M059J (cell line): ENCODE measurements at regions not wholly inside any gene's neighbourhood (a gene's known extent, or its start where the extent isn't known, plus 50 kb on each side); places are given as distances from the start of the nearest gene placed in this dataset.
A peak's percentile ranks its signal among the peaks of the same experiment; 100 is the strongest.

Source experiments
- DNase-seq: peaks from one replicate; pipeline ENCODE4 v3.0.0-alpha.2; 2012; ENCODE audit warnings: low read depth

DNA sequence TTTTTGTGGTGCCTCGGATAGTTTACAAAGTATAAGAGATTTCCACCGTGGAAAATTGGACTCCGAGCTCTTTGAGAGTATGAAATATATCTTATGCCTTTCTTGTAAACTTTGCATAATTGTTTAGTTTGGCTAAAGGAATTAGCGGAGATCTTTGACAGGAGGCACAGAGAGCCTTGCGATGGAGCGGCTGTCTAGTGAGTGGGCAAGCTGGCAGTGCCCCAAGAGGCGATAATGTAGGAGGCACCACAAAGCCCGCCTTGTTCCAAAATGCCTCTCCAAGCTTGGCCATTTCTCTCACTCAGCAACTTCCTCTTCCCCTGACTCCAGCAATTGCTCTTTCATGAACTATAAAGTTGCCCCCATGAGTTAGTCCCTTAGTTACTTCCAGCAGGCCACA lies 270.1 kb upstream of the PRICKLE1 start:
- DNase-seq: peak; percentile 34

DNA sequence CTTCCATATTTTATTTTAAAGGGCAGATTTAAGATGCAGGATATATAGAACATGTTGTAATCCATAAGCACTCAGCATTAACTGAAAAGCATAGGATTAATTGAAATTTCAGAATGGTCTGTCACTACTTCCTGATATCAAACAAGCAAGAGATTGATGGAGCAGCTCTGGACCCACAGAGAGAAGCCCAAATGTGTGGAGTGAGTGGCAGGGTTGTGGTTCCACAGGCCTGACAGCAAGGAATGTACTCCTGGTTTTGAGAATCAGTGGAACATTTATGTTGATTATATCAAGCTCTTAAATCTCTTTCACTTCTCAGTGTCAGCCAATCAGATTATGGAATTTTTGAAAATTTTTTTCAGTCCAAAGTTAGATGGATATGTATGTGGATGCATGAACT lies 267.6 kb upstream of the PRICKLE1 start:
- DNase-seq: no peak

DNA sequence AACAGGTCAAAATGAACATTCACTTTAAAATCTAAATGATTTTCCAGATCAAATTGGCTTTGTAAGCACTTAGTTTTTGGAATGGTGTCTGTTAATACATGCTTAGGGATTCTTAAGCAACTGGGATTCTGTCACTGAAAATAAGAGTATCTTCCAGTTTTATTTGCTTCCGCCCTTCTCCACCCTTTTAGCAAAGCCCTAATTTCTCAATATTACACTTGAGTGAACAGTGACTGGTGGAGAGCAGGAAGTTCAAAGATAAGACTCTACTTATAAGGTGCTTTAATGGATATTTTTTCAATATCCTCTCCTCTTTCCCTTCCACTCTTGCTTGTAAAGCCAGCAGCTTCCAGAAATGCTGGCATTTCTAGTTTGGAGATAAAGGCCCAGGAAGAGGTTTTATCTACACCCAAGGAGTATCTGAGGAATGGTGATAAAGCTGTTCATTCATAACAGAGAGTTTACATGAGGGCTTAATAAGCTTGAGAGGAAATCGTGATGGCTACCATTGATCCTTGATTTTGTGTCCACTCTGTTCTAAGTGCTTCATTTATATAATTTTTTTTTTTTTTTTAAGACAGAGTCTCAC lies 265.9 kb upstream of the PRICKLE1 start:
- no peak for DNase-seq

DNA sequence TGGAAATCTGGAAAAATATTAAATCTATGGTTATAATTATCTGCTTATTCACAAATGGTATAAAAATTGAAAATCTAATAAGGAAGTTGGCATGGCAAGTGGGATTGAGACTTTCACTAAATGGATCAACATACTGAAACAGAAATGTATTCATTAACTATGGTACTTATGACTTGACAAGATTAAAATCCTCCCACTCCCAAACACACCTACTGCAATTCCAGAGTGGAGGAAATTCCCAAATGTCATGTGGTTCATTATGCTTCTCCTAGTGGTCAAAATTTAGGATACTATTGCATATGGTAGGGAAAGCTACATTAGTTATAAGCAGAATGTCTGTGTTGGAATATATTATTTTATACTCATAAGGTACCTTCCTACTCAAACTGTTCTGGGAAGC lies 265.3 kb upstream of the PRICKLE1 start:
- DNase-seq: no peak

DNA sequence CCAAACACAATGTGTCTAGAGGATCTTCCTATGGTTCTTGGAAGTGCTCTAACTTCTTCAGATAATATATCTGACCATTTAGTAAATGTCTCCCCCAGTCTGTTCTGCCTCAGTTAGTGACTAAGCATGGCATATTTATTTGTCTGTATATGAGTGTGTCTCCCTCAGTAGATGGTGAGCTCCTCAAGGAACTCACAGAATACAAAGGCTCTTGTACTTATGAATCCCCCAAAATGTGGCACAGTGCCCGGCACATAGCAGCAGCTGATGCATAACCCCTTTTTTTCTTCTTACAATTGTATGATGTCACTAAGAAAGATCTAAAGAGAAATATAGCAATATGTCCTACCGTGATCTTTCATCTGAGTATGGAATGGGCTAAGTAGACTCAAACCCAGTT lies 264.7 kb upstream of the PRICKLE1 start:
- DNase-seq: peak; percentile 26

GRCh38 chr12:42853370-42854140 lies 264.0 kb upstream of the PRICKLE1 start:
- no peak for DNase-seq

- no peak for DNase-seq
These were observed 257.2 kb upstream of the PRICKLE1 start for GRCh38 chr12:42846782-42847181.

DNA sequence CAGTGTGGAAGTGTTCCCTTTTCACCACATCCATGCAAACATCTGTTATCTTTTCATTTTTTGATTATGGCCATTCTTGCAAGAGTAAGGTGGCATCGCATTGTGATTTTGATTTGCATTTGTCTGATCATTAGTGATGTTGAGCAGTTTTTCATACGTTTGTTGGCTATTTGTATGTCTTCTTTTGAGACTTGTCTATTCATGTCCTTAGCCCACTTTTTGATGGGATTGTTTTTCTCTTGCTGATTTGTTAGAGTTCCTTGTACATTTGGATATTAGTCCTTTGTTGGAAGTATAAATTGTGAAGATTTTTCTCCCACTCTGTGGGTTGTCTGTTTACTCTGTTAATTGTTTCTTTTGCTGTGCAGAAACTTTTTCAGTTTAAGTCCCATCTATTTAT lies 244.5 kb upstream of the PRICKLE1 start:
- no peak for DNase-seq

DNA sequence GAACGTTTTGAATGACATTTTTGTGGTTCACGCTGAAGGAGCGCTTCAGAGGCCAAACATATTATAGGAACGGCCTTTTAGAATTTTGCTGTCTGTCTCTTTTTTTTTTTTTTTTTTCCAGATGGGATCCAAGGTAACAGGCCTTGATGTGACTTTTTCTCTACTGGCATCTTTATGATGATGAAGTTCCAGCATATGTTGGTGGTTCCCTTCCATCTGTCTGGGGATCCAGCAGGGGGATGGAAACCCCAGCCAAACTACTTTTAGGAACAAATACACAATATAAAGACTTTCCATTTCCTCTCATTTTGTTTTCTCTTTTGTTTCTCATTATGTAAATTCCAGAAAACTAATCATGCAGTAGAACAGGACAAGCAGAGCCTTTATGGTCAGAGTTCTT lies 239.3 kb upstream of the PRICKLE1 start:
- DNase-seq: no peak

GRCh38 chr12:42824327-42824726 lies 234.8 kb upstream of the PRICKLE1 start:
- DNase-seq: no peak

DNA sequence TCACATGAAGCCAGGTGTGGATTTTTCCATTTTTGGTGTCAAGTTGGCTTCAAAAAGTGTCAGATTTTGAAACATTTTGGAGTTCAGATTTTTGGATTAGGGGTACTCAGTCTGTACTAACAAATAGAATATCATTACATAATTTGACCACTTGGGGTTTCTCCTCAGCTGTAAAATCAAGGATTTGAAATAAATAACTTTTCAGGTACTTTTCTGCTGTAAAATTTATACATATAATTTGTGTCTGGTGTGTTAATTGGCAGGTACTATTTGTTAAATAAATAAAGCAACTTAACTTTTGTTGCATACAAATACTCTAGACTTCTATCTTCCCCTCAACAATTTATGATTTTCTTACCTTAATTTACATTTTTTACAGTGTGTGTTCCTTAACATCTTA lies 234.1 kb upstream of the PRICKLE1 start:
- no peak for DNase-seq

GRCh38 chr12:42819846-42820245 lies 230.3 kb upstream of the PRICKLE1 start:
- DNase-seq: peak; percentile 67

GRCh38 chr12:42815068-42815467 lies 225.5 kb upstream of the PRICKLE1 start:
- no peak for DNase-seq

DNA sequence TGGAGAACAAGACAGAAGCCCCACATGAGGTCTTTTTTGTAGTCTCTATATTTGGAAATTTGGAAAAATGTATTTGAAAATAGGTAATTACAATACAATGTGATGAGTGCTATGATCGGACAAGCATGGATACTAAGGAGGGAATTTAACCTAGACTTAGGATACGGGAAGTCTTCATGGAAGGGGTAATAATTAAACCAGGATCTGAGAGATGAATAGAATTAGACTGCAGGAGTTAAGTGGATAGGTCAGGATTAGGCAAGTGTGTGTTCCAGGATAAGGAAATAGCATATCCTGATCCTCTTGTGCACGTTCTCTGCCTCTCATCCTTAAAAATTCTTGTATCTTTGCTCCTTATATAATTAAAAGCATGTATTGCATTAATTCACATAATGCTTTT lies 223.3 kb upstream of the PRICKLE1 start:
- DNase-seq: no peak

- DNase-seq: peak; percentile 50
These were observed 222.5 kb upstream of the PRICKLE1 start for GRCh38 chr12:42812086-42812485.

- DNase-seq: peak; percentile 75
These were observed 220.5 kb upstream of the PRICKLE1 start for GRCh38 chr12:42810006-42810405.

GRCh38 chr12:42809226-42809625 lies 219.7 kb upstream of the PRICKLE1 start:
- peak; percentile 73 for DNase-seq

DNA sequence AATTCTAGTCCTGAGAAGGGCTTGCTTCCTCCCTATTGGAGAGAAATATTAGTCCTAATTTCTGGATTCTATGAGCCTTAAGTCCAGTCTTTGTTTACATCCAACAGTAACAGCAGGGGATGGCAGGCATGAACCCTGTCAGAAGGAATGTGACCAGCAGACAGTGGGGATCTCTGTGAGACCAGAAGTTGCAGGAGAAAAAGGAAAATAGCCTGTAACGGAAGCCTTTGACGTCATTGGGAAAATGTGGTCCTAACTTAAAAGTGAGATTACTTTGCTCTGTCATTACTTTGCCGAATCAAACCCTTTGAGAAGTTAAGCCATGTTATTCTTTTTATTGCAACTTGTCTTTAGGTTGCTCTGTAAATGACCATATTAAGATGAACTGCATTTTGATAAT lies 218.2 kb upstream of the PRICKLE1 start:
- no peak for DNase-seq

GRCh38 chr12:42807251-42807650 lies 217.7 kb upstream of the PRICKLE1 start:
- DNase-seq: no peak

DNA sequence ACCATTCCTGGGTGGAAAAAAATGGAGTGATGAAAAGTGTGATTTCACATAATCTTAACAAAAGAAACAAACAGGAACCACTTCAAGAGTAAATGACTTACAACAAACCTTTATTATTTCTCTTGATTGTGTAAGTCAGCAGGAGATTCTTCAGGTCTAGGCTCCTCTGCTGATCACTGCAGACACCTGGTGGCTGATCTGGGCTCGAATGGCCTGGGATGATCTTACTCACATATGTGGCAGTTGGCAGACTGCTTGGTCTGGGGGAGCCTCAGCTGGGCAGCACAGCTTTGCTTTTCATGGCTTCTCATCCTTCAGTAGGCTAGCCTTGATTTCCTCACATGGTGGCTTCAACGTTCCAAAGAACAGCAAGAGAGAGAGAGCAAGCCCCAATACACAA lies 215.4 kb upstream of the PRICKLE1 start:
- no peak for DNase-seq

- DNase-seq: no peak
These were observed 213.2 kb upstream of the PRICKLE1 start for GRCh38 chr12:42802785-42803189.

- DNase-seq: no peak
These were observed 211.7 kb upstream of the PRICKLE1 start for GRCh38 chr12:42801271-42801670.

GRCh38 chr12:42799966-42800365 lies 210.4 kb upstream of the PRICKLE1 start:
- no peak for DNase-seq
